Lower lobe of right lung (tissue), 2 donors: ENCODE measurements at regions not wholly inside any gene's neighbourhood (a gene's known extent, or its start where the extent isn't known, plus 50 kb on each side); places are given as distances from the start of the nearest gene placed in this dataset.

ENCODE experiments used
- ATAC-seq, 2 donors: fragments of 200-7000 bp; cut with Tn5 transposase; one replicate each; pipeline ENCODE4 v1.9.1; 2020 to 2022; ENCODE audit warnings: mild to moderate bottlenecking in 2 of 2, moderate library complexity in 2 of 2
- DNase-seq: peaks from one replicate; pipeline ENCODE4 v3.0.0-alpha.2; 2020
- H3K27ac ChIP-seq: fragments of 200-600 bp; one replicate; pipeline ENCODE4 v1.8.0; 2022
- H3K27me3 ChIP-seq: fragments of 200-600 bp; one replicate; pipeline ENCODE4 v1.8.0; 2022; ENCODE audit warnings: low read depth
- H3K36me3 ChIP-seq: fragments of 200-600 bp; one replicate; pipeline ENCODE4 v1.8.0; 2022; ENCODE audit warnings: mild to moderate bottlenecking
- H3K4me1 ChIP-seq: fragments of 200-600 bp; one replicate; pipeline ENCODE4 v1.8.0; 2022
- H3K4me3 ChIP-seq: fragments of 200-600 bp; one replicate; pipeline ENCODE4 v1.8.0; 2022; ENCODE audit warnings: mild to moderate bottlenecking
- H3K9me3 ChIP-seq: fragments of 200-600 bp; one replicate; pipeline ENCODE4 v1.8.0; 2022
- intact Hi-C: fragments of 100-400 bp; cut with DNase I; formaldehyde crosslinking; loops from one replicate; pipeline ENCODE4 v1.11.0; 2022
- TF ChIP-seq, protein P1 (sequence below): fragments of 200-600 bp; IDR thresholded peaks from one replicate; pipeline ENCODE4 v1.8.0; 2022; ENCODE audit warnings: antibody characterized with exemption, mild to moderate bottlenecking
- donor health status: DM: no; HTN: yes; CAD: no; lungs with severe emphysema.

DNA sequence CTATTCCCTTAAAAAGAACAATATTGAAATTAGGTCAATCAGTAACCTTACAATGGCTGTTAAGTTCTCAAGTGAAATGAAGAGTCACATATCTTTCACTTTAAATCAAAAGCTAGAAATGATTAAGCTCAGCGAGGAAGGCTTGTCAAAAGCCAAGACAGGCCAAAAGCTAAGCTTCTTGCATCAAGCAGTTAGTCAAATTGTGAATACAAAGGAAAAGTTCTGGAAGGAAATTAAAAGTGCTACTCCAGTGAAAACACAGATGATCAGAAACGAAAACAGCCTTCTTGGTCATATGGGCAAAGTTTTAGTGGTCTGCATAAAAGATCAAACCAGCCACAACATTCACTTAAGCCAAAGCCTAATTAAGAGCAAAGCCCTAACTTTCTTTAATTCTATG, 402.6 kb upstream of the ZEB2 start:
- TF ChIP-seq, protein P1, sequence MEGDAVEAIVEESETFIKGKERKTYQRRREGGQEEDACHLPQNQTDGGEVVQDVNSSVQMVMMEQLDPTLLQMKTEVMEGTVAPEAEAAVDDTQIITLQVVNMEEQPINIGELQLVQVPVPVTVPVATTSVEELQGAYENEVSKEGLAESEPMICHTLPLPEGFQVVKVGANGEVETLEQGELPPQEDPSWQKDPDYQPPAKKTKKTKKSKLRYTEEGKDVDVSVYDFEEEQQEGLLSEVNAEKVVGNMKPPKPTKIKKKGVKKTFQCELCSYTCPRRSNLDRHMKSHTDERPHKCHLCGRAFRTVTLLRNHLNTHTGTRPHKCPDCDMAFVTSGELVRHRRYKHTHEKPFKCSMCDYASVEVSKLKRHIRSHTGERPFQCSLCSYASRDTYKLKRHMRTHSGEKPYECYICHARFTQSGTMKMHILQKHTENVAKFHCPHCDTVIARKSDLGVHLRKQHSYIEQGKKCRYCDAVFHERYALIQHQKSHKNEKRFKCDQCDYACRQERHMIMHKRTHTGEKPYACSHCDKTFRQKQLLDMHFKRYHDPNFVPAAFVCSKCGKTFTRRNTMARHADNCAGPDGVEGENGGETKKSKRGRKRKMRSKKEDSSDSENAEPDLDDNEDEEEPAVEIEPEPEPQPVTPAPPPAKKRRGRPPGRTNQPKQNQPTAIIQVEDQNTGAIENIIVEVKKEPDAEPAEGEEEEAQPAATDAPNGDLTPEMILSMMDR: no peak
- H3K27me3 ChIP-seq: no peaks in the 10 kb centered on the region

DNA sequence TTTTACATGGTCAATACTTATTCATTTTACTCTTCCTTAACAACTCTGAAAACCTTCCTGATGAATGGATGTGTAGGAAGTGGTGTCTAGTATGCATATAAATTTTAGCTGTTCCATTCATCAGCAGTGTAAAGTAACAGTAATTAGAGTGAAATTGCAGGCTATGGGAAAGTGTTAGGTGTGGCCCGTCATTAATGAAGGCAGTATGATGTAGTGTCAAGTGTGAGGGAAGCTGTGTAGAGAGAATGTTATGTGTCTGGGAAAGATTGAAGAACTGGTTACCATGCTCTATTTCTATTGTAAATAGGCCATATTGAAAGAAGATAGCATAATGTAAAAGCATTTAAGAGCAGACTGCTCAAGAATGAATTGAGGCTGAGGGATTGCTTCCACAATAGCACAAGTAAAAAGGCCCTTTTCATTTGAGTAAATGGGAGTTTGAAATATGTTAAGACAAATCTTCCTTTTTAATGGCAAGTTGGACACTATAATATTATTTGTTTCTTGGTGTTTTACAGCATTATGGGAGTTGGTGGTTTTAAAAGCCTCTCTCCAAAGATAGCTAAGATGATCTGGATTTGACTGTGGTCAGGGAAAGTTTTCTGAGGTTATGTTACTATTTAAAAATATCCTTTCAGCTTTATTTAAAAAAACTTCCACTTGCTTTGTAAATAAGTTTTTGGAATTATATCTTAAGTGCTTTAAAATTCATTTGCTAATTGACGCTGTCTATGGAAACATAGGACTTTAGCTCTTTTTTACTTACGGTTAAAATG, 401.0 kb upstream of the ZEB2 start:
- Histone ChIP-seq H3K4me3 (no peak overlapping the region), H3K4me1 (no peaks in the 10 kb centered on the region), H3K27ac (no peak overlapping the region), H3K36me3 (no peaks in the 10 kb centered on the region), H3K27me3 (no peaks in the 10 kb centered on the region), H3K9me3 (no peaks in the 10 kb centered on the region)
- TF ChIP-seq, protein P1: no peak
- intact Hi-C loops: no loop called here
- ATAC-seq: no peak
- no peak for DNase-seq

More for the DNA sequence above, 402.6 kb upstream of the ZEB2 start:
- H3K27ac ChIP-seq: no peak overlapping the region
- no peak overlapping the region for H3K4me3 ChIP-seq
- H3K4me1 ChIP-seq: no peaks in the 10 kb centered on the region
- peaks cover 7% of the 10 kb centered on the region for H3K9me3 ChIP-seq
- H3K36me3 ChIP-seq: no peaks in the 10 kb centered on the region
- intact Hi-C loops: no loop called here
- ATAC-seq (no peak), DNase-seq (no peak)

DNA sequence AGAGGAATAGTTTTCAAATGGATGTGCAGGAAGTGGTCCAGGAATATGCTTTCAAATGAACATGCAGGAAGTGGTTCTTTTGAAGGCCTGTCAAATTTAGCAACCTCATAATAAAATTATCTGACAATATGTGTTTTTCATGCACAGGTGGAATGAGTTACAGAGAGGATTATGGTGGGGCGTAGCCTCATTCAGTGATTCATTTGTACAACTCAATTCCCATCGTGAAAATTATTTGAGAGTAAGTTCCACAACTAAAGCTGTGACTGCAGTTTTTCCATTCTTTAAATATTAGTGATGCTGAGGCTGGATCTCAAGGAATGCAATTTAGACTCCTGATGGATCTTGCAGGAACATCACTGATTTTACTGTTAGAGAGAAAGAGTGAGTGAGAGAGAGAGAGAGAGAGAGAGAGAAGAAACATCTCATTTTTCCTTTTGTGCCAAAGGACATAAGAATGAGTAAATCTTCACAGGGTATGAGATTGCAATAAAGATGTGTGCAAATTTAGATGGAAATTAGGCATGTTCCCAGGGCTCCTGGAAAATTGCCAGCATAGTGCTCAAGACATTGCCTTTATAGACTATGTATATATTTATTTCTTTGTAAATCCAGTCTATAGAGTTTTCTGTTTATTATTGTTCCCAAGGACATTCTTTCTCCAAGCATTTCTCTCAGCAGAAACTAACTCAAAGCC, 394.9 kb upstream of the ZEB2 start:
- Histone ChIP-seq H3K4me1 (no peaks in the 10 kb centered on the region), H3K27ac (no peak overlapping the region), H3K27me3 (no peaks in the 10 kb centered on the region), H3K4me3 (no peak overlapping the region), H3K9me3 (no peaks in the 10 kb centered on the region), H3K36me3 (no peaks in the 10 kb centered on the region)
- DNase-seq (no peak), ATAC-seq (no peak)
- intact Hi-C loops: no loop called here
- TF ChIP-seq, protein P1: no peak

DNA sequence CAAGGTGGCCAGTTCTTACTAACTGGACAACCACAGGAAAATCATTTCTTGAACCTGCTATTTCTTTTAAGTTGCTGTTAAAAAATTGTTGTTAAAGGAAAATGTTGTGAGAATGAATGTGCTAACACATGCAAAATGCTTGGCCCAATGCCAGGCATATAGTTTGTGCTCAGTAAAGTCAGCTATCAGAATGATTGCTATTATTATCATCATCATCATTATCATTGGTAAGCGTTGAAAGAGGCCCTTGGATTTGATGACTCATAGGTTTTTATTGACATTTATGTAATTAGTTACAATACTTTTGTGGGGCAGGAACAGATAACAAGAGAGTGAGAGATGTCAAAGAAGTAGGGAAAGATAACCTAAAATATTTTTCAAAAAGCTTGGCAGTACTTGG, 394.2 kb upstream of the ZEB2 start:
- Histone ChIP-seq H3K36me3 (no peaks in the 10 kb centered on the region), H3K4me1 (no peaks in the 10 kb centered on the region), H3K27me3 (no peaks in the 10 kb centered on the region), H3K27ac (no peak overlapping the region), H3K4me3 (no peak overlapping the region), H3K9me3 (no peaks in the 10 kb centered on the region)
- TF ChIP-seq, protein P1: no peak
- DNase-seq: no peak
- intact Hi-C loops: no loop called here
- no peak for ATAC-seq

DNA sequence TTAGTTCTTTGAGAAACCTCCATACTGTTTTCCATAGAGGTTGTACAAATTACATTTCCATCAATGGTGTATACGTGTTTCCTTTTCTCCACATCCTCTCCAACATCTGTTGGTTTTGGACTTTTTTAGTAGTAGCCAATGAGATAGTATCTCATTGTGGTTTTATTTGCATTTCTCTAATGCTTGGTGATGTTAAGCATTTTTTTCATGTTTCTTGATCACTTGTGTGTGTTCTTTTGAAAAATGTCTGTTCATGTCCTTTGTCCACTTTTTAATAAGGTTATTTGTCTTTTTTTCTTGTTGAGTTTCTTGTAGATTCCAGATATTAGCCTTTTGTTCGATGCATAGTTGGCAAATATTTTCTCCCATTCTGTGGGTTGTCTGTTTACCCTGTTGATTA, 392.3 kb upstream of the ZEB2 start:
- H3K4me3 ChIP-seq: no peak overlapping the region
- ATAC-seq (no peak), DNase-seq (no peak)
- TF ChIP-seq, protein P1: no peak
- intact Hi-C loops: no loop called here
- no peaks in the 10 kb centered on the region for H3K27me3 ChIP-seq
- H3K36me3 ChIP-seq: no peaks in the 10 kb centered on the region
- no peaks in the 10 kb centered on the region for H3K4me1 ChIP-seq
- no peak overlapping the region for H3K27ac ChIP-seq
- no peaks in the 10 kb centered on the region for H3K9me3 ChIP-seq
